Stimulated activated naive CD4-positive, alpha-beta T cell (primary cell): ENCODE measurements at regions not wholly inside any gene's neighbourhood (a gene's known extent, or its start where the extent isn't known, plus 50 kb on each side); places are given as distances from the start of the nearest gene placed in this dataset.
"Not testable (repeated sequence)": the region's sequence is repeated elsewhere in the genome, so short reads cannot be mapped to it uniquely, and the experiment has no call there.

Source experiments
- DNase-seq, 6 experiments: peaks; one replicate each; lab custom pipeline; 2025; lab: John Stamatoyannopoulos, UW

- DNase-seq: no peak
Observed at GRCh38 chr4:24208691-24209090, 318.8 kb upstream of the PPARGC1A start.

- DNase-seq: not testable (repeated sequence)
Observed at GRCh38 chr4:24204708-24205107, 314.9 kb upstream of the PPARGC1A start.

- no peak for DNase-seq
Observed at GRCh38 chr4:24203926-24204325, 314.1 kb upstream of the PPARGC1A start.

- DNase-seq: no peak
Observed at GRCh38 chr4:24202579-24202978, 312.7 kb upstream of the PPARGC1A start.

- DNase-seq: no peak
Observed at GRCh38 chr4:24197955-24198354, 308.1 kb upstream of the PPARGC1A start.

- no peak for DNase-seq
Observed at GRCh38 chr4:24196785-24197184, 306.9 kb upstream of the PPARGC1A start.

- no peak for DNase-seq
Observed at GRCh38 chr4:24195991-24196736, 306.3 kb upstream of the PPARGC1A start.

- DNase-seq: no peak
Observed at GRCh38 chr4:24192018-24192641, 302.3 kb upstream of the PPARGC1A start.

GRCh38 chr4:24190761-24191695 lies 301.2 kb upstream of the PPARGC1A start:
- no peak for DNase-seq

GRCh38 chr4:24188459-24188858 lies 298.6 kb upstream of the PPARGC1A start:
- no peak for DNase-seq

- no peak for DNase-seq
Observed at GRCh38 chr4:24186466-24186865, 296.6 kb upstream of the PPARGC1A start.

- DNase-seq: no peak
Observed at GRCh38 chr4:24181005-24181404, 291.2 kb upstream of the PPARGC1A start.

GRCh38 chr4:24180586-24180985 lies 290.7 kb upstream of the PPARGC1A start:
- DNase-seq: no peak

GRCh38 chr4:24179201-24179840 lies 289.5 kb upstream of the PPARGC1A start:
- DNase-seq: no peak

GRCh38 chr4:24177443-24177842 lies 287.6 kb upstream of the PPARGC1A start:
- not testable (repeated sequence) for DNase-seq

GRCh38 chr4:24175707-24176106 lies 285.9 kb upstream of the PPARGC1A start:
- no peak for DNase-seq

GRCh38 chr4:24174602-24175001 lies 284.8 kb upstream of the PPARGC1A start:
- no peak for DNase-seq

- DNase-seq: no peak
Observed at GRCh38 chr4:24172406-24172805, 282.6 kb upstream of the PPARGC1A start.

- no peak for DNase-seq
Observed at GRCh38 chr4:24169956-24170355, 280.1 kb upstream of the PPARGC1A start.

GRCh38 chr4:24168658-24169057 lies 278.8 kb upstream of the PPARGC1A start:
- no peak for DNase-seq

- DNase-seq: no peak
Observed at GRCh38 chr4:24166501-24166900, 276.7 kb upstream of the PPARGC1A start.

- no peak for DNase-seq
Observed at GRCh38 chr4:24164797-24165196, 274.9 kb upstream of the PPARGC1A start.
